ENCODE measurements at regions not wholly inside any gene's neighbourhood (a gene's known extent, or its start where the extent isn't known, plus 50 kb on each side); places are given as distances from the start of the nearest gene placed in this dataset.

GRCh38 chr4:41366911-41367517, 110.3 kb downstream of the UCHL1 start:
- TF ChIP-seq GATA2 (IDR thresholded peaks at IDR 0.05; ENCODE audit: low read depth, low read length) (no peak), GATA3 (IDR thresholded peaks at IDR 0.05; ENCODE audit: low read depth, low read length) (no peak)
